ENCODE measurements at regions not wholly inside any gene's neighbourhood (a gene's known extent, or its start where the extent isn't known, plus 50 kb on each side); places are given as distances from the start of the nearest gene placed in this dataset.
"Not testable (repeated sequence)": the region's sequence is repeated elsewhere in the genome, so short reads cannot be mapped to it uniquely, and the experiment has no call there.

- Histone ChIP-seq H3K9me3 (ENCODE audit: low read depth) (no peaks in the 10 kb centered on the region), H3K27me3 (replicated peaks; ENCODE audit: insufficient read depth) (no peaks in the 10 kb centered on the region), H4K20me1 (ENCODE audit: insufficient read depth) (no peaks in the 10 kb centered on the region), H3K9ac (no peak overlapping the region), H3K4me1 (ENCODE audit: insufficient read depth) (no peaks in the 10 kb centered on the region), H3K4me3 (no peak overlapping the region), H3K9me2 (ENCODE audit: insufficient read depth) (no peaks in the 10 kb centered on the region), H3K79me2 (ENCODE audit: insufficient read depth) (no peaks in the 10 kb centered on the region), H3F3A (ENCODE audit: insufficient read depth) (no peaks in the 10 kb centered on the region), H3K27ac (no peak overlapping the region), H2AFZ (no peak overlapping the region), H3K4me2 (ENCODE audit: unreplicated experiment) (no peak overlapping the region), H3K36me3 (ENCODE audit: low read depth) (no peaks in the 10 kb centered on the region)
- no peak for TF ChIP-seq EZH2 (IDR thresholded peaks at IDR 0.05; ENCODE audit: insufficient read depth, poor library complexity, severe bottlenecking)
- no peak for TF ChIP-seq EZH2phosphoT487 (IDR thresholded peaks at IDR 0.05; ENCODE audit: insufficient read depth, low read depth)
- in situ Hi-C loops (cut with MboI), result no loop called here
- peak; percentile 28 for DNase-seq
- 64 to 65% methylated on average over 8 of the region's 8 CpGs for WGBS, 2 experiments (ENCODE audit: low coverage in 1 of 2, low lambda C conversion rate in 2 of 2, missing lambda C conversion rate in 2 of 2)
These were observed 57.7 kb upstream of the AADACL2 start for GRCh38 chr3:151675858-151676615.

GRCh38 chr3:151673974-151674373, 59.8 kb upstream of the AADACL2 start:
- H3K4me3 ChIP-seq, result no peak overlapping the region
- H2AFZ ChIP-seq, result no peak overlapping the region
- H3K27me3 ChIP-seq (replicated peaks; ENCODE audit: insufficient read depth), result no peaks in the 10 kb centered on the region
- no peaks in the 10 kb centered on the region for H4K20me1 ChIP-seq (ENCODE audit: insufficient read depth)
- no peaks in the 10 kb centered on the region for H3K9me3 ChIP-seq (ENCODE audit: low read depth)
- no peak for DNase-seq
- no peaks in the 10 kb centered on the region for H3K36me3 ChIP-seq (ENCODE audit: low read depth)
- H3K79me2 ChIP-seq (ENCODE audit: insufficient read depth), result no peaks in the 10 kb centered on the region
- no peaks in the 10 kb centered on the region for H3K4me1 ChIP-seq (ENCODE audit: insufficient read depth)
- 54 to 55% methylated on average over 1 of the region's 1 CpG for WGBS, 2 experiments (ENCODE audit: low coverage in 1 of 2, low lambda C conversion rate in 2 of 2, missing lambda C conversion rate in 2 of 2)
- H3K4me2 ChIP-seq (ENCODE audit: unreplicated experiment), result no peak overlapping the region
- H3K9ac ChIP-seq, result no peak overlapping the region
- H3K27ac ChIP-seq, result no peak overlapping the region
- H3F3A ChIP-seq (ENCODE audit: insufficient read depth), result no peaks in the 10 kb centered on the region
- no peaks in the 10 kb centered on the region for H3K9me2 ChIP-seq (ENCODE audit: insufficient read depth)
- in situ Hi-C loops (cut with MboI), result loop anchor here (25.0 kb wide), 1 partner anchor 212 kb away; the partner anchor contains the start of gene IGSF10
- TF ChIP-seq EZH2phosphoT487 (IDR thresholded peaks at IDR 0.05; ENCODE audit: insufficient read depth, low read depth) (no peak), EZH2 (IDR thresholded peaks at IDR 0.05; ENCODE audit: insufficient read depth, poor library complexity, severe bottlenecking) (no peak)

- H3K79me2 ChIP-seq (ENCODE audit: insufficient read depth); H3K4me2 ChIP-seq (ENCODE audit: unreplicated experiment); H3K4me3 ChIP-seq; H3K9me2 ChIP-seq (ENCODE audit: insufficient read depth); H3K9me3 ChIP-seq (ENCODE audit: low read depth); H3K9ac ChIP-seq; H3K27me3 ChIP-seq (replicated peaks; ENCODE audit: insufficient read depth); H2AFZ ChIP-seq; H3F3A ChIP-seq (ENCODE audit: insufficient read depth); DNase-seq; H3K27ac ChIP-seq; H3K36me3 ChIP-seq (ENCODE audit: low read depth); H3K4me1 ChIP-seq (ENCODE audit: insufficient read depth); H4K20me1 ChIP-seq (ENCODE audit: insufficient read depth): not testable (repeated sequence)
- in situ Hi-C loops (cut with MboI), result loop anchor here (25.0 kb wide), 1 partner anchor 205 kb away; the partner anchor contains the start of gene IGSF10
- 70 to 86% methylated on average over 3 of the region's 3 CpGs for WGBS, 2 experiments (ENCODE audit: low coverage in 1 of 2, low lambda C conversion rate in 2 of 2, missing lambda C conversion rate in 2 of 2)
These were observed 66.0 kb upstream of the AADACL2 start for GRCh38 chr3:151667762-151668161.

- Histone ChIP-seq H3K4me2 (ENCODE audit: unreplicated experiment) (no peak overlapping the region), H3K79me2 (ENCODE audit: insufficient read depth) (no peaks in the 10 kb centered on the region), H4K20me1 (ENCODE audit: insufficient read depth) (no peaks in the 10 kb centered on the region), H3K9ac (no peak overlapping the region), H3K4me3 (no peak overlapping the region), H3K27me3 (replicated peaks; ENCODE audit: insufficient read depth) (0 out of 2 replicates have a peak, but pooled peaks cover 4% of the 10 kb centered on the region), H3K9me2 (ENCODE audit: insufficient read depth) (no peaks in the 10 kb centered on the region), H3K4me1 (ENCODE audit: insufficient read depth) (no peaks in the 10 kb centered on the region), H3K9me3 (ENCODE audit: low read depth) (no peaks in the 10 kb centered on the region), H3K36me3 (ENCODE audit: low read depth) (no peaks in the 10 kb centered on the region), H3F3A (ENCODE audit: insufficient read depth) (no peaks in the 10 kb centered on the region), H2AFZ (no peak overlapping the region), H3K27ac (no peak overlapping the region)
- DNase-seq, result peak; percentile 37
- no peak for TF ChIP-seq EZH2 (IDR thresholded peaks at IDR 0.05; ENCODE audit: insufficient read depth, poor library complexity, severe bottlenecking)
- TF ChIP-seq EZH2phosphoT487 (IDR thresholded peaks at IDR 0.05; ENCODE audit: insufficient read depth, low read depth), result no peak
- in situ Hi-C loops (cut with MboI), result loop anchor here (5.0 to 25.0 kb wide), 2 partner anchors 199 to 256 kb away; partner anchors contain the start of gene IGSF10
- WGBS, 2 experiments (ENCODE audit: low coverage in 1 of 2, low lambda C conversion rate in 2 of 2, missing lambda C conversion rate in 2 of 2), result 25 to 27% methylated on average over 4 of the region's 4 CpGs
These were observed 72.8 kb upstream of the AADACL2 start for GRCh38 chr3:151660885-151661284.
